ENCODE measurements at regions not wholly inside any gene's neighbourhood (a gene's known extent, or its start where the extent isn't known, plus 50 kb on each side); places are given as distances from the start of the nearest gene placed in this dataset.

GRCh38 chr2:223283771-223284170, 231.8 kb downstream of the KCNE4 start:
- TF ChIP-seq, protein P1, sequence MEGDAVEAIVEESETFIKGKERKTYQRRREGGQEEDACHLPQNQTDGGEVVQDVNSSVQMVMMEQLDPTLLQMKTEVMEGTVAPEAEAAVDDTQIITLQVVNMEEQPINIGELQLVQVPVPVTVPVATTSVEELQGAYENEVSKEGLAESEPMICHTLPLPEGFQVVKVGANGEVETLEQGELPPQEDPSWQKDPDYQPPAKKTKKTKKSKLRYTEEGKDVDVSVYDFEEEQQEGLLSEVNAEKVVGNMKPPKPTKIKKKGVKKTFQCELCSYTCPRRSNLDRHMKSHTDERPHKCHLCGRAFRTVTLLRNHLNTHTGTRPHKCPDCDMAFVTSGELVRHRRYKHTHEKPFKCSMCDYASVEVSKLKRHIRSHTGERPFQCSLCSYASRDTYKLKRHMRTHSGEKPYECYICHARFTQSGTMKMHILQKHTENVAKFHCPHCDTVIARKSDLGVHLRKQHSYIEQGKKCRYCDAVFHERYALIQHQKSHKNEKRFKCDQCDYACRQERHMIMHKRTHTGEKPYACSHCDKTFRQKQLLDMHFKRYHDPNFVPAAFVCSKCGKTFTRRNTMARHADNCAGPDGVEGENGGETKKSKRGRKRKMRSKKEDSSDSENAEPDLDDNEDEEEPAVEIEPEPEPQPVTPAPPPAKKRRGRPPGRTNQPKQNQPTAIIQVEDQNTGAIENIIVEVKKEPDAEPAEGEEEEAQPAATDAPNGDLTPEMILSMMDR (IDR thresholded peaks at IDR 0.05 in 4 of 5, conservative IDR thresholded peaks at IDR 0.05 in 1 of 5), result no peak
- no peak for TF ChIP-seq POLR2A (IDR thresholded peaks at IDR 0.05)

All from gastrocnemius medialis (tissue), 4 donors.